Aorta (tissue), 5 donors: ENCODE measurements at regions not wholly inside any gene's neighbourhood (a gene's known extent, or its start where the extent isn't known, plus 50 kb on each side); places are given as distances from the start of the nearest gene placed in this dataset.

ENCODE experiments used
- ATAC-seq: fragments of 200-7000 bp; cut with Tn5 transposase; one replicate; pipeline ENCODE4 v1.9.1; 2022; ENCODE audit warnings: moderate library complexity; ENCODE audit not compliant: low FRiP score
- DNase-seq, 2 donors: peaks; one replicate each; pipeline ENCODE4 v3.0.0-alpha.2; 2020
- H3K27ac ChIP-seq, 2 donors: one replicate each; pipeline ENCODE4 v1.5.1; 2013; ENCODE audit warnings: low read length in 2 of 2, mild to moderate bottlenecking in 2 of 2, moderate library complexity in 2 of 2, control low read depth in 1 of 2, inconsistent platforms in 1 of 2, low read depth in 1 of 2
- H3K27me3 ChIP-seq, 2 donors: one replicate each; pipeline ENCODE4 v1.6.1; 2013; ENCODE audit warnings: control low read depth in 1 of 2, low read length in 1 of 2, mild to moderate bottlenecking in 1 of 2, moderate library complexity in 1 of 2; ENCODE audit not compliant: insufficient read depth in 2 of 2, control insufficient read depth in 1 of 2
- H3K36me3 ChIP-seq, 2 donors: one replicate each; pipeline ENCODE4 v1.6.1; 2013; ENCODE audit warnings: control low read depth in 1 of 2, low read length in 1 of 2, mild to moderate bottlenecking in 1 of 2; ENCODE audit not compliant: insufficient read depth in 2 of 2, control insufficient read depth in 1 of 2
- H3K4me1 ChIP-seq, 2 donors: one replicate each; pipeline ENCODE4 v1.6.1; 2013; ENCODE audit warnings: low read length in 2 of 2, control low read depth in 1 of 2, mild to moderate bottlenecking in 1 of 2, moderate library complexity in 1 of 2; ENCODE audit not compliant: insufficient read depth in 2 of 2, control insufficient read depth in 1 of 2
- H3K4me3 ChIP-seq, 2 donors: one replicate each; pipeline ENCODE4 v1.5.1; 2013; ENCODE audit warnings: low read length in 2 of 2, control low read depth in 1 of 2, mild to moderate bottlenecking in 1 of 2
- H3K9me3 ChIP-seq: one replicate; pipeline ENCODE4 v1.6.1; 2013; ENCODE audit warnings: mild to moderate bottlenecking, low read length; ENCODE audit not compliant: control insufficient read depth
- WGBS, 2 donors: extraction: QIAGEN DNeasy Blood & Tissue Kit; methylation state at CpG; one replicate each; pipeline ENCODE4 v1.1.7; 2013; 5-methylcytosine and 5-hydroxymethylcytosine counted together
- intact Hi-C, 2 donors: fragments of 100-400 bp; cut with DNase I; formaldehyde crosslinking; loops; one replicate each; pipeline versions ENCODE4 v1.14.2 to v1.15.0; 2022
- donor health status: healthy with polysubstance abuse.
- donor health status: Bipolar disorder and iron deficiency.
- donor health status: DM: no; HTN: no; CAD: no.
- donor health status: DM: no; HTN: no; CAD: no.
- donor health status: DM: yes; HTN: yes; CAD: no.

- no peaks in the 10 kb centered on the region for H3K36me3 ChIP-seq
- H3K27me3 ChIP-seq: no peaks in the 10 kb centered on the region
- WGBS, 2 donors: 53 to 56% methylated on average over 3 of the region's 3 CpGs
- H3K9me3 ChIP-seq: no peaks in the 10 kb centered on the region
- no peak overlapping the region for H3K4me3 ChIP-seq
- H3K27ac ChIP-seq: no peak overlapping the region
- H3K4me1 ChIP-seq: no peaks in the 10 kb centered on the region
- no peak for ATAC-seq
- intact Hi-C loops: no loop called here
- DNase-seq: no peak
Observed at GRCh38 chr11:122423886-122424285, 231.6 kb upstream of the UBASH3B start.

DNA sequence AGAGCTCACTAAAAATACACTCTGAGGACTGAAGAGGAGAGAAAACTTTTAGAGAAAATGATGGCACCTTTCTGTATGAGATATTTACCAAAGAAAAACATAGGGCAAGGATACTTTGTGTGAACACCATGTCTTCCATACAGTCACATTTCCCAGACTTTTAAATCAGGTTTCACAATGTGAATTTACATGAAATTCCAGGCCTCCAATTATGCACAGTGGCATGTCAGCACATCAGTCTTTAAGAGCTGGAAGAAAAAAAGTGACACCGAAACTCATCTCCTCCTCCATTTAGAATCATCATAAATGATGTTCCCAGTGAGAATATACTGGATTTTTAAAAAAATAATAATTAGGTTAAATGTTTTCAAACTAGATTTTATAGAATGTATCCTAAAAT lies 232.2 kb upstream of the UBASH3B start:
- 99 to 100% methylated on average over 1 of the region's 1 CpG for WGBS, 2 donors
- intact Hi-C loops: no loop called here
- ATAC-seq (no peak), DNase-seq (no peak)
- Histone ChIP-seq H3K36me3 (no peaks in the 10 kb centered on the region), H3K27ac (no peak overlapping the region), H3K4me1 (no peaks in the 10 kb centered on the region), H3K9me3 (no peaks in the 10 kb centered on the region), H3K27me3 (no peaks in the 10 kb centered on the region), H3K4me3 (no peak overlapping the region)

DNA sequence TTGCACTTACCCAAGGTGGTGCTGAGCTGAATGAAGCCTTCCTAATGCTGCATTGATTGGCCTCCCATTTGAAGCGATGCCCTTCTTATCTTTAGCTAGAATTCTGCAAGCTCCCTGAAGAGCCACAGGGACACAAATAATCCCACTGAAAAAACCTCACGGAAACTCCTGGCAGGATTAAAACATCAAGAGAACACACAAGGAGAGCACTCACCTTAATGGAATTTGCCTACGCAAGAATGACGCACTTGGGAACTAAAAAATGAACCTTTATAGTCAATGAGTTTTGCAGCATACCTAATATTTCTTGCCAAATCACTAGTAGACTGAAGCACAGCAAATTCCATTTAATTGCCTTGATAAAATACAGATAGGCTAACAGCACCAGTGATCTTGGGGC lies 232.8 kb upstream of the UBASH3B start:
- DNase-seq (no peak), ATAC-seq (no peak)
- Histone ChIP-seq H3K4me1 (no peaks in the 10 kb centered on the region), H3K27me3 (no peaks in the 10 kb centered on the region), H3K36me3 (no peaks in the 10 kb centered on the region), H3K27ac (no peak overlapping the region), H3K9me3 (no peaks in the 10 kb centered on the region), H3K4me3 (no peak overlapping the region)
- intact Hi-C loops: no loop called here
- WGBS, 2 donors: 87 to 89% methylated on average over 4 of the region's 4 CpGs

DNA sequence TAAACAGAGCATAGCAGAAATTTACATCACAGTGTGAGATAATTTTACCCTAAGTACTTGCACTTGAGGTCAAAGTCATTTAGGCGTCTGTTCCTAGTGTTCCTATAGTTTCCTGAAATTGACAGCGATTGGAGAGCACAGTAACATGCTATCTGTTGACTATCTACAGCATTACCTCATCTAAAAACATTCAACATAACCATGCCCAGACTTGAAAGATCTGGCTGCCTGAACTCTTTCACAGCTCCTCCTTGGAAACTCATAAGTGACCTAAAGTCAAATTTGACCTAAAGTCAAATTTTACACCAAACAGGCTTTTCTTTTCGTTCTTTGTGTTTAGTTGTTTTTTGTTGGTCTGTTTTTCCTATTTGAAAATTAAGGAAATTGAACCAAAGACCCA lies 233.8 kb upstream of the UBASH3B start:
- Histone ChIP-seq H3K27ac (no peak overlapping the region), H3K9me3 (no peaks in the 10 kb centered on the region), H3K4me3 (no peak overlapping the region), H3K4me1 (no peaks in the 10 kb centered on the region), H3K27me3 (no peaks in the 10 kb centered on the region), H3K36me3 (no peaks in the 10 kb centered on the region)
- WGBS, 2 donors: 39 to 45% methylated on average over 3 of the region's 3 CpGs
- ATAC-seq (no peak), DNase-seq (no peak)
- intact Hi-C loops: no loop called here

- WGBS, 2 donors: 97 to 98% methylated on average over 3 of the region's 3 CpGs
- H3K27me3 ChIP-seq: no peaks in the 10 kb centered on the region
- H3K36me3 ChIP-seq: no peaks in the 10 kb centered on the region
- no peak for DNase-seq
- H3K4me1 ChIP-seq: no peaks in the 10 kb centered on the region
- H3K4me3 ChIP-seq: no peak overlapping the region
- peaks cover 2% of the 10 kb centered on the region for H3K9me3 ChIP-seq
- intact Hi-C loops: no loop called here
- no peak for ATAC-seq
- H3K27ac ChIP-seq: no peak overlapping the region
Observed at GRCh38 chr11:122418032-122418431, 237.5 kb upstream of the UBASH3B start.

GRCh38 chr11:122414406-122415018 lies 241.0 kb upstream of the UBASH3B start:
- 98 to 99% methylated on average over 2 of the region's 2 CpGs for WGBS, 2 donors
- intact Hi-C loops: no loop called here

GRCh38 chr11:122413677-122414076 lies 241.8 kb upstream of the UBASH3B start:
- Histone ChIP-seq H3K27me3 (no peaks in the 10 kb centered on the region), H3K4me3 (no peak overlapping the region), H3K27ac (no peak overlapping the region), H3K9me3 (peaks cover 2% of the 10 kb centered on the region), H3K36me3 (no peaks in the 10 kb centered on the region), H3K4me1 (no peaks in the 10 kb centered on the region)
- intact Hi-C loops: no loop called here
- no peak for DNase-seq
- ATAC-seq: no peak

More at GRCh38 chr11:122414406-122415018, 241.0 kb upstream of the UBASH3B start:
- no peak overlapping the region for H3K4me3 ChIP-seq
- H3K9me3 ChIP-seq: peaks cover 2% of the 10 kb centered on the region
- no peak for DNase-seq
- no peaks in the 10 kb centered on the region for H3K4me1 ChIP-seq
- H3K27me3 ChIP-seq: no peaks in the 10 kb centered on the region
- H3K27ac ChIP-seq: no peak overlapping the region
- ATAC-seq: no peak
- no peaks in the 10 kb centered on the region for H3K36me3 ChIP-seq

DNA sequence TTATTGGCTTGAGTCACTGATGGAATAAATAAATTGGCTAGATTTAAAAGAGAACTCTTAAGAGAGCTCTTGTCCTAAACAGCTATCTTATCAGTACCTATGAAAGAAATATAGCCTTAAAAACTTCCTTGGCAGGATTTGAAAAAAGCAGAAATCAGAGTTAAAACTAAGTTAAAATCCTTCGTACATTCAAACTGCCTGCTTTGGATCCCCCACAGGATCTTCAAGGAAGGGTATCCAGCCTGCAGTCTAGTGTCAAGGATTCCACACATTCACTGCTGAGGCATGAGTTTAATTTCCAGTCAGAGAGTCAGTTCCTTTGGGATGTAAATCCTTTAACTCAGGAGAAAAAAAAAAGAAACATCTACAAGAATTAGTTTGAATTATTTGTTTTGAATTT lies 242.9 kb upstream of the UBASH3B start:
- intact Hi-C loops: no loop called here
- ATAC-seq (no peak), DNase-seq (no peak)
- 74 to 78% methylated on average over 1 of the region's 1 CpG for WGBS, 2 donors
- H3K4me1 ChIP-seq: no peaks in the 10 kb centered on the region
- H3K9me3 ChIP-seq: peaks cover 2% of the 10 kb centered on the region
- no peaks in the 10 kb centered on the region for H3K36me3 ChIP-seq
- no peak overlapping the region for H3K27ac ChIP-seq
- H3K27me3 ChIP-seq: no peaks in the 10 kb centered on the region
- no peak overlapping the region for H3K4me3 ChIP-seq

DNA sequence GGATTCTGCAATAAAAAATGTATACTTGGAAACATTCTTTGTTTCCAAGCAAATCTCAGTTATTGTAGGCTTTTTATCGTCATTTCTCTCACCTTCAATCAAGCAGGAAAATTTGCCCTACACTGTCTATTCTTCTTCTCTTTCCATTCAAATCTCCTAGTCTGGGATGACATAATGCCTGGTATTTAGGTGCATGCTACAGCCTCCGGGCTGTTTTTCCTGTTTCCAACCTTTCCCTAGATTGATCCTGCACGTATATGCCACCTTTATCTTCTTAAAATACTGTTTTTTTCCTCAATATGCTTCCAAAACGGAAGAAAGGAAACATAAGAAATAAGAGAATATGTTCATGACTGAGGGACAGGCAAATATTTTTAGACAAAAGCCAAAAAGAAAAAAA lies 249.1 kb upstream of the UBASH3B start:
- ATAC-seq (no peak), DNase-seq (no peak)
- intact Hi-C loops: no loop called here
- no peak overlapping the region for H3K27ac ChIP-seq
- H3K4me3 ChIP-seq: no peak overlapping the region
- no peaks in the 10 kb centered on the region for H3K4me1 ChIP-seq
- 82% methylated on average over 4 of the region's 4 CpGs for WGBS, 2 donors
- no peaks in the 10 kb centered on the region for H3K36me3 ChIP-seq
- no peaks in the 10 kb centered on the region for H3K9me3 ChIP-seq
- H3K27me3 ChIP-seq: no peaks in the 10 kb centered on the region
